Lower lobe of right lung (tissue), 2 donors: ENCODE measurements at regions not wholly inside any gene's neighbourhood (a gene's known extent, or its start where the extent isn't known, plus 50 kb on each side); places are given as distances from the start of the nearest gene placed in this dataset.

Experiments used
- ATAC-seq, 2 donors: fragments of 200-7000 bp; cut with Tn5 transposase; one replicate each; pipeline ENCODE4 v1.9.1; 2020 to 2022; ENCODE audit warnings: mild to moderate bottlenecking in 2 of 2, moderate library complexity in 2 of 2
- DNase-seq: peaks from one replicate; pipeline ENCODE4 v3.0.0-alpha.2; 2020
- H3K27ac ChIP-seq: fragments of 200-600 bp; one replicate; pipeline ENCODE4 v1.8.0; 2022
- H3K27me3 ChIP-seq: fragments of 200-600 bp; one replicate; pipeline ENCODE4 v1.8.0; 2022; ENCODE audit warnings: low read depth
- H3K36me3 ChIP-seq: fragments of 200-600 bp; one replicate; pipeline ENCODE4 v1.8.0; 2022; ENCODE audit warnings: mild to moderate bottlenecking
- H3K4me1 ChIP-seq: fragments of 200-600 bp; one replicate; pipeline ENCODE4 v1.8.0; 2022
- H3K4me3 ChIP-seq: fragments of 200-600 bp; one replicate; pipeline ENCODE4 v1.8.0; 2022; ENCODE audit warnings: mild to moderate bottlenecking
- H3K9me3 ChIP-seq: fragments of 200-600 bp; one replicate; pipeline ENCODE4 v1.8.0; 2022
- intact Hi-C: fragments of 100-400 bp; cut with DNase I; formaldehyde crosslinking; loops from one replicate; pipeline ENCODE4 v1.11.0; 2022
- TF ChIP-seq, protein P1 (sequence below): fragments of 200-600 bp; IDR thresholded peaks from one replicate; pipeline ENCODE4 v1.8.0; 2022; ENCODE audit warnings: antibody characterized with exemption, mild to moderate bottlenecking
- donor health status: DM: no; HTN: yes; CAD: no; lungs with severe emphysema.

DNA sequence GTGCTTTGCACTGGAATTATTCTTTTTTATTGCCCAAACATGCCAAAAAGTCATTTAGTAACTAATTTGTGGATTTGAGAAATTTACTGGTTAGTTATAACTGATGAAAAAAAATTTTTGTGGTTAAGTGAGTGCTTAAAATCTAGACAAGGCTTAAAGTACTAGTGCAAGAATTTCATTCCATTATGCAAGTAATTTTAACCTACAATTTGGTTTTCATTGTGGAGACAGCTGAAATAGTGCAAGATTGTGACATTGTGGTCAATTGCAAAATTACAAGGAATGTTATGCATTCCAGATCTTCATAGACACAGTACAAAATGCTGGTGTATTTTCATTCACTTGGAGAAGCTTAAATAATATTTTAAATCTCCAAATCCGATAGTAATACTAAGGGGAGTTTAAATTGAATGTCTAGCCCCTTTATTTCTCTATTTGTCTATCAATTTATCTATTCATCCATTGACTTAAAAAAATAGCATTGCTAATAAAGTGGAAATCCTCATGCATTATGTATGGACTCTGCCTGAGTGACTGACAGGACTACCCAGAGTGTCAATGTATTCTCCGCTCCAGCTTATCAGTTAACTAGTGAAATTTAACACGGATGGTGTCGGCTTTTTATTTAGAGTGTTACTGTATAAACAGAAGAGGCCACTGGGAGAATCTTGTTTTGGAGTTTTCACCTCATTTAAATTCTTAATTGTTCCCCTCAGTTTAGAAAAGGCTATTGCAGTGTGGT lies 125.9 kb downstream of the ALX1 start:
- intact Hi-C loops, result no loop called here
- TF ChIP-seq, protein P1, sequence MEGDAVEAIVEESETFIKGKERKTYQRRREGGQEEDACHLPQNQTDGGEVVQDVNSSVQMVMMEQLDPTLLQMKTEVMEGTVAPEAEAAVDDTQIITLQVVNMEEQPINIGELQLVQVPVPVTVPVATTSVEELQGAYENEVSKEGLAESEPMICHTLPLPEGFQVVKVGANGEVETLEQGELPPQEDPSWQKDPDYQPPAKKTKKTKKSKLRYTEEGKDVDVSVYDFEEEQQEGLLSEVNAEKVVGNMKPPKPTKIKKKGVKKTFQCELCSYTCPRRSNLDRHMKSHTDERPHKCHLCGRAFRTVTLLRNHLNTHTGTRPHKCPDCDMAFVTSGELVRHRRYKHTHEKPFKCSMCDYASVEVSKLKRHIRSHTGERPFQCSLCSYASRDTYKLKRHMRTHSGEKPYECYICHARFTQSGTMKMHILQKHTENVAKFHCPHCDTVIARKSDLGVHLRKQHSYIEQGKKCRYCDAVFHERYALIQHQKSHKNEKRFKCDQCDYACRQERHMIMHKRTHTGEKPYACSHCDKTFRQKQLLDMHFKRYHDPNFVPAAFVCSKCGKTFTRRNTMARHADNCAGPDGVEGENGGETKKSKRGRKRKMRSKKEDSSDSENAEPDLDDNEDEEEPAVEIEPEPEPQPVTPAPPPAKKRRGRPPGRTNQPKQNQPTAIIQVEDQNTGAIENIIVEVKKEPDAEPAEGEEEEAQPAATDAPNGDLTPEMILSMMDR, result no peak

DNA sequence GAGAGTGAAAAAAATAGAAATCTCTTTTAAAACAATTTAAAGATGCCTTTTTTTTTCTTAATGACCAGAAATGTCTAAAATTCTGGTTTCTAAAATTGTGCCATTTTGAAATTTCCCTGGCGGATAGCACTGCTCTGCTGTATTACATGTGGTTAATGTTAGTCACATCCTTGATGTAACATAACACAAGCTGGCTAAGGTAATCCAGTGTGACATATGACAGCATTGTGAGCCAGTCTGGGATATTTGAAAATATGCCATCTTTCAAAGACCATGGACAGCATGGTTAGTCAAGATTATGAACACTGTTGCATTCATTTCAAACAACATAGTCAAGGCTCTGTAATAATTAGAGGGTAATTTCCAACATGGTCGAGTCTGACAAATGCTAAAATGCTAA lies 133.2 kb downstream of the ALX1 start:
- no peaks in the 10 kb centered on the region for H3K9me3 ChIP-seq
- TF ChIP-seq, protein P1, result no peak
- intact Hi-C loops, result no loop called here

More for the DNA sequence above, 125.9 kb downstream of the ALX1 start:
- Histone ChIP-seq H3K4me1 (no peaks in the 10 kb centered on the region), H3K9me3 (no peaks in the 10 kb centered on the region), H3K27ac (no peak overlapping the region), H3K4me3 (no peak overlapping the region), H3K27me3 (no peaks in the 10 kb centered on the region), H3K36me3 (no peaks in the 10 kb centered on the region)
- DNase-seq (no peak), ATAC-seq (no peak)

DNA sequence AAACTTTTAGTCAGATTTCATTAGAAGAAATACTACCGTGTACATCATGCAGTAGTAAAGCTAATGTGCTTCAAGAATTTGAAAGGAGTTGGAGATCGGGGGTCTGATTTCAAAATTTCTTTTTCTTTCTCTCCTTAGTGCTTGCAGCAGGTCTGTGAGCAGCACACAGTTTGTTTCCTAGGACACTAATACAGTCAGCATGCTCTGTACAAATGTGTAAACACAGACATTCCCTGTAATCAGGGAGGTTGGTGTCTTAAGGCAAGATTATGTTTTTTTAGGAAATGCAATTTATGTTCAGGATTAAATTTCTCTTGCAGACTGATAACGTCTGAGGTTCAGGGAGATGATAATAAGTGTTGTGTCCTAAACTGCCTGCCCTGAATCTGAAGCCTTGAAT lies 142.7 kb downstream of the ALX1 start:
- no peaks in the 10 kb centered on the region for H3K27me3 ChIP-seq
- no peak overlapping the region for H3K4me3 ChIP-seq
- H3K36me3 ChIP-seq, result no peaks in the 10 kb centered on the region
- DNase-seq (no peak), ATAC-seq (no peak)
- no peaks in the 10 kb centered on the region for H3K9me3 ChIP-seq
- H3K4me1 ChIP-seq, result peaks cover 6% of the 10 kb centered on the region
- no peak overlapping the region for H3K27ac ChIP-seq
- TF ChIP-seq, protein P1, result no peak
- intact Hi-C loops, result no loop called here

More for the DNA sequence above, 133.2 kb downstream of the ALX1 start:
- Histone ChIP-seq H3K4me3 (no peak overlapping the region), H3K27me3 (no peaks in the 10 kb centered on the region), H3K36me3 (no peaks in the 10 kb centered on the region), H3K4me1 (no peaks in the 10 kb centered on the region), H3K27ac (no peak overlapping the region)
- ATAC-seq, result no peak
- no peak for DNase-seq

DNA sequence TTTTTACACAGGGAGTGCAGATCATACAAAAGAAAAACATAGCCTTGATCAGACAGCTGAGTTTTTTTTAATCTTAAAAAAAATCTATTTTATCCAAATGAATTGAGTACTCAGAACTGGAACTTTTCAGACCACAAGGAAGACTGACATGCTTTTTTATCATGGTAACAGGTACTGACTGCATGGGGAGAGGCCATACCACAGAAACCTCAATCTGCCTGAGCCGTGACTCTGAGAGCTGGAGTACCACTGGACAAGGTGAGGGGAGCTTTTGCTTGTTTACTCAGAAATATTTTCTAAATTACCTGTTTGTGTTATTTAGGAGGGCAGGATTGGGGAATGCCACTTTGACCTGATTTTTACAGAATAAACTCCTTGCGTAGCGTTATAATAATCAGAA lies 143.9 kb downstream of the ALX1 start:
- ATAC-seq (no peak), DNase-seq (no peak)
- Histone ChIP-seq H3K9me3 (no peaks in the 10 kb centered on the region), H3K27me3 (no peaks in the 10 kb centered on the region), H3K27ac (no peak overlapping the region), H3K4me3 (no peak overlapping the region), H3K36me3 (no peaks in the 10 kb centered on the region), H3K4me1 (peaks cover 6% of the 10 kb centered on the region)
- intact Hi-C loops, result no loop called here
- TF ChIP-seq, protein P1, result no peak

DNA sequence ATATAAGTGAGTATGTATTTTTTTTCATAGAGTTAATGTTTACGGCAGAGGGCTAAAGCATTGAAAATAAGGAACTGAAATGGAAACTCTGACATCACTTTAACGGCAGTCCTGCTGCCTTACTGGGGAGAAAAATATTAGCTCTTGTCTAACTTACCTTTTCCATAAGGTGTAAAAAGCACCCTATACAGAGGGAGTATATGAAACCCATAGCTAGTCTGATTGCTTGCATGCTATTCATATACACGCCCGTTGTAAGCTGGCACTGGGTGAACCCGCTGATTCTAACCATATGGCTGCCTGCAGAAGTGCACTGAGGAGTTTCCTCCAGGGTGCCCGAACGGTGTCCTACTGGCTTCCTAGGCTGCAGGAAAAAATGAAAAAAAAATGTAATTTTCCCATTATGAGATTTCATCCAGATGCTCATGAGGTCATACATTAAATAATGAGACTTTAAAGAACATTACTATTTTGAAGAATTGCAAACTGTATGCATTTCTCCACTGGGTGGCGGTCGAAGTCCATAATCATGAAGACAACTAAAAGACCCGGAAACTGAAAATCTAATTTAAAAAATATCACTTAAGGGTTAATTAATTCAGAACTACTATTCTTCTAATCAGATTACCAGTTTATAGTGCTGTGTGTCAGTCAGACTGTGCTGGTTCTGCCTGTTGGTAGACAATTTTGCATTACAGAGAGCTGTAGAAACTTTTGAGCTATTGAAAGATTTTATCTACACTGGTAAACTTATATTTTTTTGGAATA lies 144.7 kb downstream of the ALX1 start:
- H3K4me3 ChIP-seq, result no peak overlapping the region
- ATAC-seq, result peak; percentile 45 to 68
- TF ChIP-seq, protein P1, result peak; percentile 47
- no peaks in the 10 kb centered on the region for H3K9me3 ChIP-seq
- no peak overlapping the region for H3K27ac ChIP-seq
- no peak for DNase-seq
- intact Hi-C loops, result no loop called here
- no peaks in the 10 kb centered on the region for H3K36me3 ChIP-seq
- H3K27me3 ChIP-seq, result no peaks in the 10 kb centered on the region
- peaks cover 6% of the 10 kb centered on the region for H3K4me1 ChIP-seq
